ENCODE measurements at regions not wholly inside any gene's neighbourhood (a gene's known extent, or its start where the extent isn't known, plus 50 kb on each side); places are given as distances from the start of the nearest gene placed in this dataset.

DNA sequence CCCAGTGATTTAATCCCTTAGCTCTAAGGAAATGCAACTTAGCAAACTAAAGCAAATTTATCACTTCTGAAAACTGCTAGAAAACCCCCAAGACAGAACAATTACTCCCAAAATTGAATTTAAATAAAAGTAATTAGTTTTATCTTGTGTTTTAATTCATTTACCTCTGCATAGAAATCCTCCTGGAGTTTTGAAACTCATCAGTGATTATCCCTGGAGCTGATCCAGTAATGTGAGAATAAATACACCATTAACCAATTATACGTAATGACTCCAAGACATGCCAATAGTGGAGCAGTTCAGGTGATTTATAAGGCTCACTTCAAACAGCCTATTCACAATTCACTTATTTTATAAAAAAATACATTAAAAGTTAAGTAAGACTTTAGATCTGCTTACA, 855.3 kb upstream of the FLRT2 start:
- Histone ChIP-seq H3K27ac (no peak overlapping the region), H3K36me3 (no peaks in the 10 kb centered on the region), H3K9me3 (no peaks in the 10 kb centered on the region), H3K9ac (ENCODE audit: low read depth in 2 of 2, low read length in 2 of 2) (no peak overlapping the region), H3K4me1 (no peaks in the 10 kb centered on the region), H3K4me3 (no peak overlapping the region), H3K27me3 (no peaks in the 10 kb centered on the region)
- DNase-seq, result no peak
- TF ChIP-seq, protein P1, sequence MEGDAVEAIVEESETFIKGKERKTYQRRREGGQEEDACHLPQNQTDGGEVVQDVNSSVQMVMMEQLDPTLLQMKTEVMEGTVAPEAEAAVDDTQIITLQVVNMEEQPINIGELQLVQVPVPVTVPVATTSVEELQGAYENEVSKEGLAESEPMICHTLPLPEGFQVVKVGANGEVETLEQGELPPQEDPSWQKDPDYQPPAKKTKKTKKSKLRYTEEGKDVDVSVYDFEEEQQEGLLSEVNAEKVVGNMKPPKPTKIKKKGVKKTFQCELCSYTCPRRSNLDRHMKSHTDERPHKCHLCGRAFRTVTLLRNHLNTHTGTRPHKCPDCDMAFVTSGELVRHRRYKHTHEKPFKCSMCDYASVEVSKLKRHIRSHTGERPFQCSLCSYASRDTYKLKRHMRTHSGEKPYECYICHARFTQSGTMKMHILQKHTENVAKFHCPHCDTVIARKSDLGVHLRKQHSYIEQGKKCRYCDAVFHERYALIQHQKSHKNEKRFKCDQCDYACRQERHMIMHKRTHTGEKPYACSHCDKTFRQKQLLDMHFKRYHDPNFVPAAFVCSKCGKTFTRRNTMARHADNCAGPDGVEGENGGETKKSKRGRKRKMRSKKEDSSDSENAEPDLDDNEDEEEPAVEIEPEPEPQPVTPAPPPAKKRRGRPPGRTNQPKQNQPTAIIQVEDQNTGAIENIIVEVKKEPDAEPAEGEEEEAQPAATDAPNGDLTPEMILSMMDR (IDR thresholded peaks at IDR 0.05), result no peak
- intact Hi-C loops (cut with DNase I), result no loop called here

DNA sequence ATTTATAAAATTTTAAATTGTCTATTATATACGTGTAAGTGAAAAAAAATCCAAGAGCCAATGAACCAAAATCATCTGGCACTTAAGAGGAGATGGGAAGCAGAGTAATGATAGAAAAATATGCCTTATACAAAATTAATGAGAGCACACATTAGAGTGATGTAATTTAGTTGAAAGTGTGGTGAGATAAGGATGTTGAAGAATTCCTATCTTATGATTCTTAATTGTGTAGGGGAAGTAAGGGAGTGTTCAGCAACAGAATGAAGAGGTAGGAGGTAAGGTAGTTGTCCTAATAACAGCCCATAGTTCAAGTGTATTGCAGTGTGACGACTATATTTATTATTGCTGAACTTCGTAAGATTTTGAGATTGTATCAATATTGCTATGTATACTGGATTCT, 843.4 kb upstream of the FLRT2 start:
- Histone ChIP-seq H3K27me3 (no peaks in the 10 kb centered on the region), H3K4me3 (no peak overlapping the region), H3K4me1 (no peaks in the 10 kb centered on the region), H3K9ac (ENCODE audit: low read depth in 2 of 2, low read length in 2 of 2) (no peak overlapping the region), H3K36me3 (no peaks in the 10 kb centered on the region), H3K27ac (no peak overlapping the region), H3K9me3 (no peaks in the 10 kb centered on the region)
- TF ChIP-seq, protein P1 (IDR thresholded peaks at IDR 0.05), result no peak
- intact Hi-C loops (cut with DNase I), result no loop called here
- DNase-seq, result no peak

DNA sequence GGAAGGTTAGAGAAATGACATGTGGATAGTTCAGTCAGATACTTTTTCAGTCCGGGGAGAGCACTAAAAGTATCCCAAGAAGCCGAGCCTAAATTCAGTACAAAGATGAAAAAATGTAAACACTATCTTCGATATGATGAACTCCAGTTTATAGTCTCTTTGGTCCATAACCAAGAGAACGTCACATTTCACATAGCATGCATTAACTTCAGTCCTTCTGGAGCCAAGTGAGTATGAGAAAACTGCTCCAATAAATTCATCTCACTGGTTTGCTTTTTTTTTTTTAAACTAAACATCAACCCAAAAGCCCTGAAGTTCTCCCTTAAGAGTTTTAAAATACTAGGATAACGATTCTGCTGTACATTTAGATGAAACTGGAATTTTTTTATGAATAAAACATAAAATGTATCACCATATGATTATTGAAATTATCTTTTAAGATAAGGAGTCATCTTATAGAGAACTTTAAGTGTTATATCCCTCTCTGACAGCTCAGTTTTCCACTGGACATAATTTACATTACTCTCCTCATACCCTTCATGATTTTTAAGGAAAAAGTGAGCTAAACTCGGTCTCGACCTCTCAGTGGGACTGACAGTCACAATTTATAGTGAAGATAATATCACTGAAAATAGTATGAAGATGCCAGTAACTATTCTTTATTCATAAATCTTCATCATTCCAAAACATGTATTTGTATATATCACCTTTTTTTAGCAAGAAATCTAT, 841.5 kb upstream of the FLRT2 start:
- Histone ChIP-seq H3K27me3 (no peaks in the 10 kb centered on the region), H3K9ac (ENCODE audit: low read depth in 2 of 2, low read length in 2 of 2) (no peak overlapping the region), H3K27ac (no peak overlapping the region), H3K9me3 (no peaks in the 10 kb centered on the region), H3K4me3 (no peak overlapping the region), H3K4me1 (no peaks in the 10 kb centered on the region), H3K36me3 (no peaks in the 10 kb centered on the region)
- TF ChIP-seq, protein P1 (IDR thresholded peaks at IDR 0.05), result no peak
- DNase-seq, result no peak
- intact Hi-C loops (cut with DNase I), result no loop called here

DNA sequence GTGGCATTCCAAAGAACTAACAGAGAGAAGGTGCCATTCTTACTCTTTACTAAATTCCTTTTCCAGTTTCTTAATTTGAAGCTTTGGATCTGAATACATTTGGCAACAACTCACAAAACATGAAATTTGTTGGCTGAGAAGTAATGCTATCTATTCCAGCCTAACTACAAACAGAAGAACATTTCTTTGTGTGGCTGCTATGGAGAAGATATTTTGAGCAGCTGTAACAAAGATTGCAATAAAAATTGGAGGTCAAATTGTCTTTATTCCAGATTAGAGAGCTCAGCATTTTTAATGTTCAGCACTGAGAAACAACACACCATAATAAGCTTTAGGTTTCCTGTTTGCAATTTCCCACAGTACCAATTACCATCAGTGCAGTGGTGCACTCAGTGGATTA, 835.8 kb upstream of the FLRT2 start:
- intact Hi-C loops (cut with DNase I), result no loop called here
- Histone ChIP-seq H3K27me3 (no peaks in the 10 kb centered on the region), H3K36me3 (no peaks in the 10 kb centered on the region), H3K9ac (ENCODE audit: low read depth in 2 of 2, low read length in 2 of 2) (no peak overlapping the region), H3K27ac (no peak overlapping the region), H3K4me1 (no peaks in the 10 kb centered on the region), H3K9me3 (no peaks in the 10 kb centered on the region), H3K4me3 (no peak overlapping the region)
- DNase-seq, result no peak
- TF ChIP-seq, protein P1 (IDR thresholded peaks at IDR 0.05), result no peak

DNA sequence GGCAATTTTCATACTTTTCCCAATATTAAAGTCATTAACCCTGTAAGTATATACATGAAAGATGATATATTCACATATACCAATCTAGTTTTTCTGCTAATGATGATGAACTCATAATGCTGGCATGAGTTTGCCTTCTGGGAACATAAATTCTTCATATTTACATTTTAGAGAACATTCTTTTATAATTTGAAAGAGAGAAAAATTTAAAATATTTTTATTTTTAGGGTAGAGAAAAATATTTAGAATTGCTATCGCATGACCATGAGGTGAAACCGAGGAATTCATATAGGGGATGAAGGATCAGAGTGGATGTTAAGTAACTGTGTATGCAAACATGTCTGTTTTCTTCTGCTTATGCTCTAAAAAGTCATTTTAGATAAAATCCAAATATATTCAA, 825.3 kb upstream of the FLRT2 start:
- H3K9ac ChIP-seq (ENCODE audit: low read depth in 2 of 2, low read length in 2 of 2), result no peak overlapping the region
- no peaks in the 10 kb centered on the region for H3K36me3 ChIP-seq
- no peaks in the 10 kb centered on the region for H3K27me3 ChIP-seq
- TF ChIP-seq, protein P1 (IDR thresholded peaks at IDR 0.05), result no peak
- DNase-seq, result no peak
- no peaks in the 10 kb centered on the region for H3K9me3 ChIP-seq
- no peak overlapping the region for H3K27ac ChIP-seq
- intact Hi-C loops (cut with DNase I), result no loop called here
- no peaks in the 10 kb centered on the region for H3K4me1 ChIP-seq
- H3K4me3 ChIP-seq, result no peak overlapping the region
